Kasumi-1 (cell line): ENCODE measurements at regions not wholly inside any gene's neighbourhood (a gene's known extent, or its start where the extent isn't known, plus 50 kb on each side); places are given as distances from the start of the nearest gene placed in this dataset.

Source experiments
- DNase-seq, 2 experiments: peaks; one replicate each; lab custom pipeline; 2025; lab: John Stamatoyannopoulos, UW

- DNase-seq = no peak
These were observed 269.7 kb upstream of the THRB start for GRCh38 chr3:24764236-24764915.

- no peak for DNase-seq
These were observed 270.7 kb upstream of the THRB start for GRCh38 chr3:24765399-24765798.

GRCh38 chr3:24769918-24770317, 275.3 kb upstream of the THRB start:
- no peak for DNase-seq

GRCh38 chr3:24773798-24774197, 279.1 kb upstream of the THRB start:
- DNase-seq = peak; percentile 83 to 84

GRCh38 chr3:24780991-24781390, 286.3 kb upstream of the THRB start:
- DNase-seq = no peak

GRCh38 chr3:24781454-24781853, 286.8 kb upstream of the THRB start:
- no peak for DNase-seq

GRCh38 chr3:24793896-24794295, 299.2 kb upstream of the THRB start:
- DNase-seq = no peak

- no peak for DNase-seq
These were observed 308.0 kb upstream of the THRB start for GRCh38 chr3:24802614-24803013.

- DNase-seq = no peak
These were observed 309.4 kb upstream of the THRB start for GRCh38 chr3:24804095-24804494.

GRCh38 chr3:24810881-24811280, 316.2 kb upstream of the THRB start:
- no peak for DNase-seq

- no peak for DNase-seq
These were observed 317.5 kb upstream of the THRB start for GRCh38 chr3:24812116-24812515.

GRCh38 chr3:24818055-24818454, 323.4 kb upstream of the THRB start:
- DNase-seq = no peak

GRCh38 chr3:24828011-24828410, 333.4 kb upstream of the THRB start:
- DNase-seq = no peak

- no peak for DNase-seq
These were observed 333.9 kb upstream of the THRB start for GRCh38 chr3:24828551-24828950.

- DNase-seq = no peak
These were observed 334.4 kb upstream of the THRB start for GRCh38 chr3:24829011-24829581.

- no peak for DNase-seq
These were observed 335.1 kb upstream of the THRB start for GRCh38 chr3:24829629-24830229.

GRCh38 chr3:24830230-24831152, 335.8 kb upstream of the THRB start:
- no peak for DNase-seq

- DNase-seq = no peak
These were observed 336.6 kb upstream of the THRB start for GRCh38 chr3:24831221-24831620.

- DNase-seq = no peak
These were observed 338.2 kb upstream of the THRB start for GRCh38 chr3:24832891-24833290.

GRCh38 chr3:24834442-24834841, 339.8 kb upstream of the THRB start:
- no peak for DNase-seq

- no peak for DNase-seq
These were observed 340.9 kb upstream of the THRB start for GRCh38 chr3:24835510-24835909.

GRCh38 chr3:24837601-24838000, 343.0 kb upstream of the THRB start:
- DNase-seq = no peak

GRCh38 chr3:24838533-24838932, 343.9 kb upstream of the THRB start:
- no peak for DNase-seq
